GM23338 (cell line): ENCODE measurements at regions not wholly inside any gene's neighbourhood (a gene's known extent, or its start where the extent isn't known, plus 50 kb on each side); places are given as distances from the start of the nearest gene placed in this dataset.

ENCODE experiments used
- ATAC-seq: fragments of 200-7000 bp; cut with Tn5 transposase; 3 replicates; pipeline ENCODE4 v1.9.1; 2020
- DNase-seq: peaks from one replicate; pipeline ENCODE4 v3.0.0-alpha.2; 2015; ENCODE audit warnings: low spot score
- H2AFZ ChIP-seq: fragments of 200-600 bp; sonication (generic); 2 replicates; pipeline ENCODE4 v1.8.0; 2016; ENCODE audit warnings: antibody characterized with exemption, mild to moderate bottlenecking, moderate library complexity
- H3F3A ChIP-seq: fragments of 200-600 bp; sonication (generic); replicated peaks from 2 replicates; pipeline ENCODE4 v1.8.0; 2017; ENCODE audit warnings: antibody characterized with exemption, mixed run types, low read depth
- H3K27ac ChIP-seq: fragments of 200-600 bp; sonication (generic); 2 replicates; pipeline ENCODE4 v1.6.1; 2016; ENCODE audit warnings: low read depth
- H3K27me3 ChIP-seq: fragments of 200-600 bp; sonication (generic); 2 replicates; pipeline ENCODE4 v1.8.0; 2016; ENCODE audit warnings: mild to moderate bottlenecking, mixed run types, moderate library complexity; ENCODE audit not compliant: insufficient read depth
- H3K36me3 ChIP-seq: fragments of 200-600 bp; sonication (generic); 2 replicates; pipeline ENCODE4 v1.8.0; 2016; ENCODE audit warnings: mild to moderate bottlenecking; ENCODE audit not compliant: insufficient read depth
- H3K4me1 ChIP-seq: fragments of 200-600 bp; sonication (generic); 2 replicates; pipeline ENCODE4 v1.8.0; 2016; ENCODE audit warnings: mild to moderate bottlenecking, moderate library complexity; ENCODE audit not compliant: insufficient read depth
- H3K4me2 ChIP-seq: fragments of 200-600 bp; sonication (generic); 2 replicates; pipeline ENCODE4 v1.7.1; 2017; ENCODE audit warnings: mixed run types
- H3K4me3 ChIP-seq: fragments of 200-600 bp; sonication (generic); 2 replicates; pipeline ENCODE4 v1.6.1; 2016; ENCODE audit warnings: mixed run types
- H3K79me2 ChIP-seq: fragments of 200-600 bp; sonication (generic); replicated peaks from 2 replicates; pipeline ENCODE4 v1.8.0; 2017; ENCODE audit warnings: mild to moderate bottlenecking; ENCODE audit not compliant: insufficient read depth
- H3K9me2 ChIP-seq: fragments of 200-600 bp; sonication (generic); 2 replicates; pipeline ENCODE4 v1.8.0; 2017; ENCODE audit not compliant: insufficient read depth
- H4K20me1 ChIP-seq: fragments of 200-600 bp; sonication (generic); replicated peaks from 2 replicates; pipeline ENCODE4 v1.8.0; 2017; ENCODE audit warnings: mild to moderate bottlenecking; ENCODE audit not compliant: insufficient read depth
- H3K27ac Mint-ChIP-seq: 2 replicates; pipeline ENCODE4 v1.8.0; 2020; ENCODE audit warnings: inconsistent platforms, mild to moderate bottlenecking, moderate library complexity, mixed read lengths
- H3K27me3 Mint-ChIP-seq: 3 replicates; pipeline ENCODE4 v1.8.0; 2022; ENCODE audit warnings: low read depth, mild to moderate bottlenecking, moderate library complexity, mixed read lengths, inconsistent platforms; ENCODE audit not compliant: insufficient read depth, poor library complexity
- H3K36me3 Mint-ChIP-seq: 3 replicates; pipeline ENCODE4 v1.8.0; 2021; ENCODE audit warnings: low read depth, mild to moderate bottlenecking, inconsistent platforms, moderate library complexity, mixed read lengths
- H3K4me1 Mint-ChIP-seq: 3 replicates; pipeline ENCODE4 v1.8.0; 2020; ENCODE audit warnings: mild to moderate bottlenecking, inconsistent platforms, mixed read lengths
- H3K4me3 Mint-ChIP-seq: 3 replicates; pipeline ENCODE4 v1.8.0; 2021; ENCODE audit warnings: moderate library complexity, mild to moderate bottlenecking, inconsistent platforms, mixed read lengths
- H3K9me3 Mint-ChIP-seq: 3 replicates; pipeline ENCODE4 v1.8.0; 2020; ENCODE audit warnings: moderate library complexity, mild to moderate bottlenecking, inconsistent platforms, mixed read lengths
- CTCF ChIP-seq, 2 experiments: fragments of 200-600 bp in 1 of 2; sonication (generic) in 1 of 2; conservative IDR thresholded peaks; 2 replicates each; pipeline versions ENCODE4 v1.5.1 to v1.6.1; 2016 to 2017; ENCODE audit warnings: antibody characterized with exemption in 2 of 2, low read depth in 2 of 2, mild to moderate bottlenecking in 2 of 2, moderate library complexity in 1 of 2
- EZH2 ChIP-seq: fragments of 200-600 bp; sonication (generic); IDR thresholded peaks from one replicate; pipeline ENCODE4 v1.8.0; 2017; ENCODE audit warnings: antibody characterized with exemption, mild to moderate bottlenecking, low read depth; ENCODE audit not compliant: unreplicated experiment
- JUNB ChIP-seq: IDR thresholded peaks from one replicate; pipeline ENCODE4 v1.6.1; 2016; ENCODE audit warnings: antibody characterized with exemption; ENCODE audit not compliant: unreplicated experiment
- NANOG ChIP-seq: IDR thresholded peaks from 2 replicates; pipeline ENCODE4 v1.6.1; 2016; ENCODE audit warnings: antibody characterized with exemption, borderline replicate concordance
- STAT1 ChIP-seq: IDR thresholded peaks from one replicate; pipeline ENCODE4 v1.6.1; 2016; ENCODE audit warnings: antibody characterized with exemption; ENCODE audit not compliant: unreplicated experiment
- ZNF331 ChIP-seq: fragments of 250-450 bp; sonication (Bioruptor Pico); IDR thresholded peaks from 2 replicates; pipeline ENCODE4 v1.5.0; 2020; ENCODE audit warnings: low read depth, mild to moderate bottlenecking, moderate library complexity
- ZNF462 ChIP-seq: fragments of 250-450 bp; sonication (Bioruptor Pico); IDR thresholded peaks from 2 replicates; pipeline ENCODE4 v1.5.0; 2020; ENCODE audit warnings: mild to moderate bottlenecking, moderate library complexity

DNA sequence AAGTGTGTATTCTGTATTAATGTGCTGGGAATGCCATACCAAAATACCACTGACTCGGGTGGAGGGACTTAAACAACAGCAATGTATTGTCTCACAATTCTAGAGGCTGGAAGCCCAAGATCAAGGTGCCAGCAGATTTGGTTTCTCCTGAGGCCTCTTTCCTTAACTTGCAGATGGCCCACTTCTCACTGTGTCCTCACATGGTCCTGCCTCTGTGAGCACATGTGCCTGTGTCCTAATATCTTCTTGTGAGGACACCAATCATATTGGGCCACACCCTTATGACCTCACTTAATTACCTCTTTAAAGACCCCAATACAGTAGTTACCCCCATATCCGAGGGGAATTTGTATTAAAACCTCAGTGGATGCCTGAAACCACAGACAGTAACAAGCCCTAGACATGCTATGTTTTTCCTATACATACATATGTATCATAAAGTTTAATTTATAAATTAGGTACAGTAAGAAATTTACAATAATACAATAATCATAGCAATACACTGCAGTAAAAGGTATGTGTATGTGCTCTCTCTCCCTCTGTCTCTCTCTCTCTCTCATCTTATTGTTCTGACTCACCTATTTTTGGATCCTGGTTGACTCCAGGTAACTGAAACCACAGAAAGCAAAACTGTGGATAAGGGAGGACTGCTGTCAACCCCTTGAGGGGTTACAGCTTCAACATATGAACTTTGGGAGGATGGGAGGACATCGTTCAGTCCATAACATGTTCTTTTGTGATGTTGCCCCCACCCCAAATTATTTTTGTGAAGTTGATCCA is 174.3 kb downstream of the IRS2 start:
- Mint-ChIP-seq H3K4me1 (peaks cover 5% of the 10 kb centered on the region; the same call in 2 of the 3 replicates), H3K27ac (no peak overlapping the region), H3K9me3 (no peaks in the 10 kb centered on the region), H3K4me3 (no peak overlapping the region), H3K27me3 (no peaks in the 10 kb centered on the region), H3K36me3 (no peaks in the 10 kb centered on the region)
- no peak overlapping the region for H2AFZ ChIP-seq
- H3K27me3 ChIP-seq = no peaks in the 10 kb centered on the region
- no peaks in the 10 kb centered on the region for H3K36me3 ChIP-seq
- H3F3A ChIP-seq = no peaks in the 10 kb centered on the region
- no peaks in the 10 kb centered on the region for H4K20me1 ChIP-seq
- H3K9me2 ChIP-seq = 0 out of 2 replicates have a peak, but pooled peaks cover 4% of the 10 kb centered on the region
- H3K4me2 ChIP-seq = no peak overlapping the region
- H3K4me1 ChIP-seq = no peaks in the 10 kb centered on the region
- DNase-seq (no peak), ATAC-seq (no peak)
- H3K4me3 ChIP-seq = no peak overlapping the region
- TF ChIP-seq NANOG = no peak
- TF ChIP-seq ZNF462 (CRISPR knock-in tag) = no peak
- no peak for TF ChIP-seq JUNB
- TF ChIP-seq STAT1 = no peak
- TF ChIP-seq ZNF331 = no peak
- no peak for TF ChIP-seq EZH2
- no peaks in the 10 kb centered on the region for H3K79me2 ChIP-seq
- no peak overlapping the region for H3K27ac ChIP-seq

DNA sequence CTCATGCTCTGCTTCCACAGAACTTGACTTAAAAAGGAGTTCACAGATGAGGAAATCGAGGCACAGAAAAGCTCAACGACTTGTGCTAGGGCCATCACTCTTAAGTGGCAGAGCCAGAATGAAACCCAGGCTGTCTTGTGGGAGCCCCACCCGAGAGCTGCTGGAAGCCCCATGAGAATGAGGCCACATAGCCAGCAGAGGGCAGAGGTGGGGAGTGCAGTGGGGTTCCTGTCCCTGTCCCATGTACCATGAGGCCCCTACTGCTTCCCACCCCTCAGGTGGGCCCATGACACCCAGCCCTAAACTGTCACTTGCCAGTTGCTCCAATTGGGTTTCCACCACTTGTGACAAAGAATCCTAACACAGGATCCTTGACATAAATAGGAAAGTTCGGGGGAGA is 175.9 kb downstream of the IRS2 start:
- DNase-seq = peak; percentile 60
- no peaks in the 10 kb centered on the region for H3K27me3 Mint-ChIP-seq

More for the DNA sequence above, 175.9 kb downstream of the IRS2 start:
- no peak overlapping the region for H2AFZ ChIP-seq
- H3K27ac Mint-ChIP-seq = no peak overlapping the region
- H3K4me3 ChIP-seq = no peak overlapping the region
- H3K9me2 ChIP-seq = 0 out of 2 replicates have a peak, but pooled peaks cover 5% of the 10 kb centered on the region
- no peaks in the 10 kb centered on the region for H3K9me3 Mint-ChIP-seq
- H3K27ac ChIP-seq = no peak overlapping the region
- H3K79me2 ChIP-seq = no peaks in the 10 kb centered on the region
- peak; percentile 95 for ATAC-seq
- H3K36me3 Mint-ChIP-seq = no peaks in the 10 kb centered on the region
- no peaks in the 10 kb centered on the region for H4K20me1 ChIP-seq
- no peak overlapping the region for H3K4me3 Mint-ChIP-seq
- no peaks in the 10 kb centered on the region for H3K36me3 ChIP-seq
- H3F3A ChIP-seq = no peaks in the 10 kb centered on the region
- H3K4me1 Mint-ChIP-seq = no peaks in the 10 kb centered on the region
- H3K27me3 ChIP-seq = no peaks in the 10 kb centered on the region
- no peaks in the 10 kb centered on the region for H3K4me1 ChIP-seq
- no peak overlapping the region for H3K4me2 ChIP-seq
- TF ChIP-seq ZNF331 (no peak), CTCF (conservative IDR thresholded peaks at IDR 0.05; ENCODE audit: low read depth in 2 of 2) (peak; percentile 48 to 76)
